NCI-H446 treated with DMSO at 0.1 percent for 48 hours (cell line): ENCODE measurements at regions not wholly inside any gene's neighbourhood (a gene's known extent, or its start where the extent isn't known, plus 50 kb on each side); places are given as distances from the start of the nearest gene placed in this dataset.
"Not testable (repeated sequence)": the region's sequence is repeated elsewhere in the genome, so short reads cannot be mapped to it uniquely, and the experiment has no call there.

Source experiments
- DNase-seq: peaks from one replicate; lab custom pipeline; 2025; lab: John Stamatoyannopoulos, UW

- DNase-seq: no peak
Measured at GRCh38 chr20:6660441-6660840, 107.0 kb upstream of the BMP2 start.

- not testable (repeated sequence) for DNase-seq
Measured at GRCh38 chr20:6658909-6659308, 108.6 kb upstream of the BMP2 start.

- no peak for DNase-seq
Measured at GRCh38 chr20:6657904-6658303, 109.6 kb upstream of the BMP2 start.

GRCh38 chr20:6657111-6657510, 110.4 kb upstream of the BMP2 start:
- no peak for DNase-seq

- no peak for DNase-seq
Measured at GRCh38 chr20:6654513-6655252, 112.8 kb upstream of the BMP2 start.

GRCh38 chr20:6651561-6651960, 115.9 kb upstream of the BMP2 start:
- DNase-seq: no peak

GRCh38 chr20:6651016-6651415, 116.5 kb upstream of the BMP2 start:
- no peak for DNase-seq

- DNase-seq: no peak
Measured at GRCh38 chr20:6646021-6646636, 121.4 kb upstream of the BMP2 start.

- DNase-seq: no peak
Measured at GRCh38 chr20:6644813-6645628, 122.5 kb upstream of the BMP2 start.

- DNase-seq: no peak
Measured at GRCh38 chr20:6641012-6641411, 126.5 kb upstream of the BMP2 start.

GRCh38 chr20:6637160-6637579, 130.3 kb upstream of the BMP2 start:
- DNase-seq: no peak

- DNase-seq: no peak
Measured at GRCh38 chr20:6636209-6637159, 131.0 kb upstream of the BMP2 start.

- DNase-seq: no peak
Measured at GRCh38 chr20:6635034-6635736, 132.3 kb upstream of the BMP2 start.

GRCh38 chr20:6632187-6632586, 135.3 kb upstream of the BMP2 start:
- no peak for DNase-seq

- DNase-seq: no peak
Measured at GRCh38 chr20:6630514-6630913, 137.0 kb upstream of the BMP2 start.

GRCh38 chr20:6629564-6629963, 137.9 kb upstream of the BMP2 start:
- no peak for DNase-seq

- no peak for DNase-seq
Measured at GRCh38 chr20:6626805-6627204, 140.7 kb upstream of the BMP2 start.

- no peak for DNase-seq
Measured at GRCh38 chr20:6623989-6624388, 143.5 kb upstream of the BMP2 start.

GRCh38 chr20:6622041-6622440, 145.4 kb upstream of the BMP2 start:
- DNase-seq: no peak

- DNase-seq: no peak
Measured at GRCh38 chr20:6618051-6618450, 149.4 kb upstream of the BMP2 start.

- no peak for DNase-seq
Measured at GRCh38 chr20:6616421-6616820, 151.1 kb upstream of the BMP2 start.
